HCT116 (cell line): ENCODE measurements at regions not wholly inside any gene's neighbourhood (a gene's known extent, or its start where the extent isn't known, plus 50 kb on each side); places are given as distances from the start of the nearest gene placed in this dataset.

ENCODE experiments used
- RAD21 ChIP-seq: IDR thresholded peaks from 2 replicates; pipeline ENCODE4 v1.6.1; 2012; ENCODE audit warnings: low read depth, mild to moderate bottlenecking
- TF ChIP-seq, protein P1 (sequence below), 3 experiments: fragments of 200-600 bp in 1 of 3; sonication (generic) in 1 of 3; IDR thresholded peaks in 2 of 3; conservative IDR thresholded peaks in 1 of 3; 2 replicates each; pipeline ENCODE4 v1.5.1; 2012 to 2017; ENCODE audit warnings: low read depth in 2 of 3, low read length in 2 of 3, antibody characterized with exemption in 1 of 3, borderline replicate concordance in 1 of 3, control low read depth in 1 of 3, mild to moderate bottlenecking in 1 of 3, mixed read lengths in 1 of 3, mixed run types in 1 of 3, moderate library complexity in 1 of 3; ENCODE audit not compliant: insufficient read depth in 1 of 3

DNA sequence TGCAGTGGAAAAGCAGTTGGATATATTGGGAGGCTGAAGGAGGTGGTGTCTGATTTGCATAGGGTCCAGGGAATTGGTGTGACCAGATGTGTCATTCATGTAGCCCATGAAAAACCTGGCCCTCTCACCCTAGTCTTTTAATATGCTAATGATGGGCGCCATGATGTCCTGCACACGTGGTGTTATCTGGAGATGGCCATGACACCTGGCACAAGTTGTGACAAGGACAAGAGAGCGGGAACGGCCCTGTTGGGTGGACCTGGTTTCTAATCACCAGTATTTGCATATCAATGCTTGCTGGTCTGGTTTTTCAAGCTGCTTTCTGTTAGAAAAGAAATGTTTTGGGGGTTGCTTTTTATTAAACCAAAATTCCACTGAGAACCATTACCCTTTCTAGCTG lies 87.4 kb downstream of the ZXDA start:
- TF ChIP-seq, protein P1, sequence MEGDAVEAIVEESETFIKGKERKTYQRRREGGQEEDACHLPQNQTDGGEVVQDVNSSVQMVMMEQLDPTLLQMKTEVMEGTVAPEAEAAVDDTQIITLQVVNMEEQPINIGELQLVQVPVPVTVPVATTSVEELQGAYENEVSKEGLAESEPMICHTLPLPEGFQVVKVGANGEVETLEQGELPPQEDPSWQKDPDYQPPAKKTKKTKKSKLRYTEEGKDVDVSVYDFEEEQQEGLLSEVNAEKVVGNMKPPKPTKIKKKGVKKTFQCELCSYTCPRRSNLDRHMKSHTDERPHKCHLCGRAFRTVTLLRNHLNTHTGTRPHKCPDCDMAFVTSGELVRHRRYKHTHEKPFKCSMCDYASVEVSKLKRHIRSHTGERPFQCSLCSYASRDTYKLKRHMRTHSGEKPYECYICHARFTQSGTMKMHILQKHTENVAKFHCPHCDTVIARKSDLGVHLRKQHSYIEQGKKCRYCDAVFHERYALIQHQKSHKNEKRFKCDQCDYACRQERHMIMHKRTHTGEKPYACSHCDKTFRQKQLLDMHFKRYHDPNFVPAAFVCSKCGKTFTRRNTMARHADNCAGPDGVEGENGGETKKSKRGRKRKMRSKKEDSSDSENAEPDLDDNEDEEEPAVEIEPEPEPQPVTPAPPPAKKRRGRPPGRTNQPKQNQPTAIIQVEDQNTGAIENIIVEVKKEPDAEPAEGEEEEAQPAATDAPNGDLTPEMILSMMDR (IDR thresholded peaks at IDR 0.05 in 2 of 3, conservative IDR thresholded peaks at IDR 0.05 in 1 of 3; ENCODE audit: borderline replicate concordance in 1 of 3, insufficient read depth in 1 of 3, low read depth in 2 of 3, low read length in 2 of 3): no peak
- no peak for TF ChIP-seq RAD21
